Skeletal muscle tissue (tissue), 3 donors: ENCODE measurements at regions not wholly inside any gene's neighbourhood (a gene's known extent, or its start where the extent isn't known, plus 50 kb on each side); places are given as distances from the start of the nearest gene placed in this dataset.

Source experiments
- H3K27ac ChIP-seq: one replicate; pipeline ENCODE4 v1.7.0; 2013; ENCODE audit warnings: mild to moderate bottlenecking, low read depth, low read length, inconsistent platforms
- H3K27me3 ChIP-seq, 3 donors: one replicate each; pipeline ENCODE4 v1.7.0; 2013; ENCODE audit warnings: low read length in 3 of 3; ENCODE audit not compliant: control insufficient read depth in 3 of 3, insufficient read depth in 3 of 3
- H3K36me3 ChIP-seq, 3 donors: one replicate each; pipeline ENCODE4 v1.7.0; 2013; ENCODE audit warnings: low read length in 3 of 3; ENCODE audit not compliant: control insufficient read depth in 3 of 3, insufficient read depth in 3 of 3
- H3K4me1 ChIP-seq, 3 donors: one replicate each; pipeline ENCODE4 v1.7.0; 2013; ENCODE audit warnings: low read length in 3 of 3, mild to moderate bottlenecking in 3 of 3; ENCODE audit not compliant: control insufficient read depth in 3 of 3, insufficient read depth in 3 of 3
- H3K4me3 ChIP-seq, 3 donors: one replicate each; pipeline ENCODE4 v1.7.0; 2013; ENCODE audit warnings: low read length in 3 of 3
- H3K9ac ChIP-seq, 3 donors: one replicate each; pipeline ENCODE4 v1.7.0; 2013; ENCODE audit warnings: low read length in 3 of 3, mild to moderate bottlenecking in 3 of 3, moderate library complexity in 2 of 3, low read depth in 1 of 3
- H3K9me3 ChIP-seq, 3 donors: one replicate each; pipeline ENCODE4 v1.7.0; 2013; ENCODE audit warnings: low read length in 3 of 3; ENCODE audit not compliant: control insufficient read depth in 3 of 3
- donor health status: Osteomylitis.

DNA sequence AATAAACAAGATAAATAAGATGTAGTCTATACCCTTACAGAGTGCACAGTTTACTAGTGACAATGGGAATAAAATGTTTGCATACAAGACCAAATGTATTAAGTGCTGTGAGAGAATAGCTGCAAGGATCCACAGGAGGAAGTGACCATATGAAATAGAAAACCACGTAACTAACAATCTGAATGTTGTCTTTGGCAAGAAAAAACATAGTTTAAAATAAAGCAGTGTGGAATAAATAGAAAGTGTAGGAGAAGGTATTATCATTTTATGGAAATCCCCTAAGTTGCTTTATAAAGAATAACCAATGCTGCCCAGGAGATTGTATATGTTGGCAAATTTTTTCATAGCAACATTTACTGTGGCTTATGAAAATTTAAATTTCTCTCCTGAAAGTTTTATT is 116.1 kb downstream of the PCDH7 start:
- no peak overlapping the region for H3K9ac ChIP-seq
- H3K27ac ChIP-seq: no peak overlapping the region
- no peak overlapping the region for H3K4me3 ChIP-seq
- no peaks in the 10 kb centered on the region for H3K4me1 ChIP-seq
- H3K27me3 ChIP-seq: no peaks in the 10 kb centered on the region
- no peaks in the 10 kb centered on the region for H3K36me3 ChIP-seq
- no peaks in the 10 kb centered on the region for H3K9me3 ChIP-seq

DNA sequence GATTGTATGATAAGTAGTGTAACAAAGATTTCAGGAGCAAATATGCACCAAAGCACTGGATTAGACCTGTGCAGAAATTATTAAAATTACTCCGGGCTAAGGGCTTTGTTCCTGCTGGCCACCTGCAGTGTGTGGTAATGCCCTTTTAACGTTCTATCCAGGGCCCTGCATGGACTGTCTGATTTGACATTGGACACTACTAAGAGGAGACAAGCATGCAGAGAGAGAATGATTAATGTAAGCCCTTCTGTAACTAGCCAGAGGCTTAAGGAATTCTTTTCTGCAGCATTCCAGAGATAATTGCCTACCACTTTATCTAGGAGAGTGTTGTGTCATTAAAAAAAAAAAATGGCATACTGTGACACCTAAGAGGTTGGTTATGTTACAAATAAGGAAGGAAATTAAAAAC is 117.0 kb downstream of the PCDH7 start:
- H3K9ac ChIP-seq: no peak overlapping the region
- H3K36me3 ChIP-seq: no peaks in the 10 kb centered on the region
- no peaks in the 10 kb centered on the region for H3K9me3 ChIP-seq
- no peaks in the 10 kb centered on the region for H3K4me1 ChIP-seq
- no peaks in the 10 kb centered on the region for H3K27me3 ChIP-seq
- H3K4me3 ChIP-seq: no peak overlapping the region
- H3K27ac ChIP-seq: no peak overlapping the region

DNA sequence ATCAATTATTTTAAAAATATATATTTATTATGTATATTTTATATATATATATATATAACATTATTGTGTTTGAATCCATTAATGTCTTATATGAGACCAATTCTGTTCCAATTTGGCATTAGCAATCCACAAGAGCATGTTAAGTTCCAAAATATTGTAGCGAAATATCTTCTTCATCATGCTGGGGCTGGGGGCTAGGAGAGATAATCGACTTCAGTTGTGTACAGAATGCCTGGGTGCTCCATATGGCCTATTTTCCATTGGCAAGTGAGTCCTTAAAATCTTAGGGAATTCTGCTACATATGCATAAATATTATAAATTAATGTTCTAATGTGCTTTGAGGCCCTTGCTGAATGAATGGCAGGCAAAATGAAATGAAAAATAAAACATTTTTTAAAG is 117.7 kb downstream of the PCDH7 start:
- Histone ChIP-seq H3K27me3 (no peaks in the 10 kb centered on the region), H3K36me3 (no peaks in the 10 kb centered on the region), H3K9ac (no peak overlapping the region), H3K9me3 (no peaks in the 10 kb centered on the region), H3K27ac (no peak overlapping the region), H3K4me1 (no peaks in the 10 kb centered on the region), H3K4me3 (no peak overlapping the region)

GRCh38 chr4:30838331-30838730 is 118.2 kb downstream of the PCDH7 start:
- Histone ChIP-seq H3K9ac (no peak overlapping the region), H3K27me3 (no peaks in the 10 kb centered on the region), H3K4me1 (no peaks in the 10 kb centered on the region), H3K36me3 (no peaks in the 10 kb centered on the region), H3K4me3 (no peak overlapping the region), H3K27ac (no peak overlapping the region), H3K9me3 (no peaks in the 10 kb centered on the region)

DNA sequence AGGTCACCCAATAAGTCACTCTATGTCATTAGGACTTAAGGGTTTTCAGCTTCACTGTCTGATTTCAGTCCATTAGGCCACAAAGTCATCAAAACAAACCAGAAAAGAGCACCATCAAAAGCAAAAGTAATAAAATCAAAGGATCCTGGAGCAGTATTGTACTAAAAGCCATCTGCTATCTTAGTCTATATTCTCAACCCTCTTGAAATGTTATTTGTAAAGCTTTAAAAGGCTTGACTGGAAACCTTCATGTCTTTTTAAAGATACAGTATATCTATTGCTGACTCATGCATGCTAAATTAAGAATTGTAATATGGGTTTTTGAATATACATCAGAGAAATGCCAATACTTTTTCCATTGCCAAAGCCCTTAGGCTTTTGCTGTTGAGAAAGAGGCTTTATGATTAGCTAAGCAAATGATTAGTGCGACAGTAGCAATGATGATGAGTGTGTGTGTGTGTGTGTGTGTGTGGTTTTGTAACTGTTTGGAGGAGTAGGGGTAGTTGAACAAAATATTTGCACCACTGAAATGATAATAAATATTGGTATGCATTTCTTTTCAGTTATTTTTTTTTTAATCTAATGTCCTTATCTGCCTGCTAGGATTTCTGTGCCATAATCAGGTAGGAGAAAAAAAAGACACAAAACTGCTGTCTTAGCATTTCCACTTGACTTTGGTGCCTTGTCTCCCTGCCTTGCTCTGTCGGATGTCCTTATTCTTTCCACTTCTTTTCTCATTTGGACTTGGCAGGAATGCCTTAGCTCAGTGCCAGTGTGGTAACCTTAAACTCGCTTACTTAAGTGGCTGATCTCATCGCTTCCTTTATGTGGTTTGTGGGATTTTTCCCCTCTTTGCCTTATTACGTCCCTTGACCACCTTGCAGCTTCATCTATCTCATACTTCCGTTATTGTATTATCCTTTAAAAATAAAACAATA is 119.7 kb downstream of the PCDH7 start:
- no peaks in the 10 kb centered on the region for H3K27me3 ChIP-seq

DNA sequence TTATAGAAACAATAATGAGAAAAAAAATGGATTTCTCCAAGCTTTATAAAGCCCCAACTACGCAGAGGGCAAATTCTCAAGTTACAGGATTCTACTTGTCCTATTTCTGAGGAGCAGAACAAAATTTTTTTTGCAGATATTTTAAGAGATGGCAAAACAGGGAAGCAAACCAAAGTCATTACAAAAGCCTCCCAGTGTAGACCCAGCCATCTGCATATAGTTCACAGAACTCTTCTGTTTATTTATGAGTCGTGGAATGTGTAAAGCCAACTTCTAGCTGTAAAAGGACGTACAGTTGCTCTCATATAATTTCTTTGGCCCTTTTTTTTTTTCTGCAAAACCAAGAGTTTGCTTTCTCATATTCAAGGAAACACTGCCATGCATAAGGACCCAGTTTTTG is 120.4 kb downstream of the PCDH7 start:
- H3K27ac ChIP-seq: no peak overlapping the region
- no peak overlapping the region for H3K4me3 ChIP-seq
- H3K4me1 ChIP-seq: no peaks in the 10 kb centered on the region
- no peaks in the 10 kb centered on the region for H3K36me3 ChIP-seq
- no peaks in the 10 kb centered on the region for H3K9me3 ChIP-seq
- no peaks in the 10 kb centered on the region for H3K27me3 ChIP-seq
- H3K9ac ChIP-seq: no peak overlapping the region

More for the DNA sequence above, 119.7 kb downstream of the PCDH7 start:
- H3K4me1 ChIP-seq: no peaks in the 10 kb centered on the region
- no peaks in the 10 kb centered on the region for H3K36me3 ChIP-seq
- H3K9me3 ChIP-seq: no peaks in the 10 kb centered on the region
- H3K27ac ChIP-seq: no peak overlapping the region
- H3K9ac ChIP-seq: no peak overlapping the region
- H3K4me3 ChIP-seq: no peak overlapping the region

- H3K4me1 ChIP-seq: no peaks in the 10 kb centered on the region
Observed at GRCh38 chr4:30842142-30842541, 122.0 kb downstream of the PCDH7 start.

DNA sequence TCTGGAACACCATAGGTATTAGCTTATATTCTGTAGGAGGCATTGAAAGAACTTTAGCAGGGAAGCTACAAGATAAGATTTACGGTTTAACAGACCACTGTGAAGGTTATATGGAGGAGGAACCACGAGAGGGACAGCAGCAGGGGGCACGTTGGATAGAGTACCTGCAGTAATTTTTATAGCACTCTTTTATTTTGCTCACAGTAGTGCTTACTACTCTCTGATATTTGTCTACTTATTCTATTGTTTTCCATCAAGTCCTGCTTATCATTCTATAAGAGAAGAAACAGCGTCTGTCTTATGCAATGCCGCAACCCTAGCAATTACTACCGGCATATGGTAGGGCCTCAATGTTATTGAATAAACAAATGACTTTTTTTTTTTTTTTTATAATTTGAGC is 122.5 kb downstream of the PCDH7 start:
- no peak overlapping the region for H3K9ac ChIP-seq
- H3K36me3 ChIP-seq: no peaks in the 10 kb centered on the region
- no peak overlapping the region for H3K27ac ChIP-seq
- no peaks in the 10 kb centered on the region for H3K9me3 ChIP-seq
- no peaks in the 10 kb centered on the region for H3K4me1 ChIP-seq
- no peaks in the 10 kb centered on the region for H3K27me3 ChIP-seq
- H3K4me3 ChIP-seq: no peak overlapping the region

More at GRCh38 chr4:30842142-30842541, 122.0 kb downstream of the PCDH7 start:
- Histone ChIP-seq H3K4me3 (no peak overlapping the region), H3K27ac (no peak overlapping the region), H3K9ac (no peak overlapping the region), H3K36me3 (no peaks in the 10 kb centered on the region), H3K9me3 (no peaks in the 10 kb centered on the region), H3K27me3 (no peaks in the 10 kb centered on the region)

GRCh38 chr4:30844861-30845582 is 124.9 kb downstream of the PCDH7 start:
- Histone ChIP-seq H3K27me3 (no peaks in the 10 kb centered on the region), H3K27ac (no peak overlapping the region), H3K9ac (no peak overlapping the region), H3K36me3 (no peaks in the 10 kb centered on the region), H3K9me3 (no peaks in the 10 kb centered on the region), H3K4me1 (no peaks in the 10 kb centered on the region), H3K4me3 (no peak overlapping the region)

GRCh38 chr4:30847167-30847566 is 127.0 kb downstream of the PCDH7 start:
- Histone ChIP-seq H3K4me3 (no peak overlapping the region), H3K4me1 (no peaks in the 10 kb centered on the region), H3K9me3 (no peaks in the 10 kb centered on the region), H3K9ac (no peak overlapping the region), H3K27ac (no peak overlapping the region), H3K36me3 (no peaks in the 10 kb centered on the region), H3K27me3 (no peaks in the 10 kb centered on the region)
